Skeletal muscle tissue (tissue), 3 donors: ENCODE measurements at regions not wholly inside any gene's neighbourhood (a gene's known extent, or its start where the extent isn't known, plus 50 kb on each side); places are given as distances from the start of the nearest gene placed in this dataset.

Experiments used
- H3K27ac ChIP-seq: one replicate; pipeline ENCODE4 v1.7.0; 2013; ENCODE audit warnings: mild to moderate bottlenecking, low read depth, low read length, inconsistent platforms
- H3K27me3 ChIP-seq, 3 donors: one replicate each; pipeline ENCODE4 v1.7.0; 2013; ENCODE audit warnings: low read length in 3 of 3; ENCODE audit not compliant: control insufficient read depth in 3 of 3, insufficient read depth in 3 of 3
- H3K36me3 ChIP-seq, 3 donors: one replicate each; pipeline ENCODE4 v1.7.0; 2013; ENCODE audit warnings: low read length in 3 of 3; ENCODE audit not compliant: control insufficient read depth in 3 of 3, insufficient read depth in 3 of 3
- H3K4me1 ChIP-seq, 3 donors: one replicate each; pipeline ENCODE4 v1.7.0; 2013; ENCODE audit warnings: low read length in 3 of 3, mild to moderate bottlenecking in 3 of 3; ENCODE audit not compliant: control insufficient read depth in 3 of 3, insufficient read depth in 3 of 3
- H3K4me3 ChIP-seq, 3 donors: one replicate each; pipeline ENCODE4 v1.7.0; 2013; ENCODE audit warnings: low read length in 3 of 3
- H3K9ac ChIP-seq, 3 donors: one replicate each; pipeline ENCODE4 v1.7.0; 2013; ENCODE audit warnings: low read length in 3 of 3, mild to moderate bottlenecking in 3 of 3, moderate library complexity in 2 of 3, low read depth in 1 of 3
- H3K9me3 ChIP-seq, 3 donors: one replicate each; pipeline ENCODE4 v1.7.0; 2013; ENCODE audit warnings: low read length in 3 of 3; ENCODE audit not compliant: control insufficient read depth in 3 of 3
- donor health status: Osteomylitis.

DNA sequence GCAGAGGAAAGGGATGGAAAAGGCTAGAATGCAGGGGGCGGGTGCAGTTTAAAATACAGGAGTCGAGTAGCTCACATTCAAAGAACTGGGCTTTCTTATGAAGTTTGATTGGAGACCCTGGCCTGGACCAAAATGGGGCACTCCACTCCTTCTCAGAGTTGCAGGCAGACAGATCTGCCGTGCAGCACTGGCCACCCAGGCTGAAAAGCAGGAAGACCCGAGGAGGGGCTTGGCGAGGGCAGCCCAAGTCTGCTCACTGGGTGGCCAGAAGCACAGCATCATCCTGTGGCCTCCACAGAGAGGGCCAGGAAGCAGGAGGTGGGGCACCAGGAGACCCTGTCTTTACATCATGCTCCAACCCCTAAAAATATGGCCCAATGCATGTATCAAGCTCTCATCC is 109.1 kb upstream of the BCL2L14 start:
- no peak overlapping the region for H3K4me3 ChIP-seq

DNA sequence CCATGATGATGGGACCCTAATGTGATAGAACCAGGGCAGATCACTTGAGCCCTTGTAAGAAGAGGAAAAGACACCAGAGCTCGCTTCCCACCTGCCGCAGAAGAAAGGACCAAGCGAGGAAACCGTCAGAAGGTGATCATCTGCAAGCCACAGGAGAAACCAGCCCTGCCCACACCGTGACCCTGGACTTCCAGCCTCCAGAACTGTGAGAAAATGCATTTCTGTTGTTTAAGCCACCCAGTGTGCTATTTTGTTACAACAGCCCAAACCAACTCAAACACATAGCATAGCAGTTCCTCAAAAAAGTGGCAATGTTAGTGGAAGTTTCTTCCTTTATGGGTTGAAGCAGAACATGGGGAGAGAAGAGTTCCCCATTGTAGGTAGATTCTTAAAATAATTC is 107.9 kb upstream of the BCL2L14 start:
- H3K9me3 ChIP-seq = no peaks in the 10 kb centered on the region
- H3K27me3 ChIP-seq = no peaks in the 10 kb centered on the region
- no peak overlapping the region for H3K4me3 ChIP-seq
- H3K27ac ChIP-seq = no peak overlapping the region
- H3K9ac ChIP-seq = no peak overlapping the region
- peaks cover 4 to 6% (median 4%) of the 10 kb centered on the region in 3 donors for H3K4me1 ChIP-seq
- H3K36me3 ChIP-seq = no peaks in the 10 kb centered on the region

More for the DNA sequence above, 109.1 kb upstream of the BCL2L14 start:
- no peaks in the 10 kb centered on the region for H3K9me3 ChIP-seq
- H3K9ac ChIP-seq = no peak overlapping the region
- H3K27me3 ChIP-seq = no peaks in the 10 kb centered on the region
- no peaks in the 10 kb centered on the region for H3K36me3 ChIP-seq
- H3K4me1 ChIP-seq = no peaks in the 10 kb centered on the region
- no peak overlapping the region for H3K27ac ChIP-seq

GRCh38 chr12:11963841-11964471 is 106.8 kb upstream of the BCL2L14 start:
- Histone ChIP-seq H3K4me1 (peaks cover 7 to 8% (median 7%) of the 10 kb centered on the region in 3 donors), H3K9me3 (no peaks in the 10 kb centered on the region), H3K27me3 (no peaks in the 10 kb centered on the region), H3K4me3 (no peak overlapping the region), H3K27ac (no peak overlapping the region), H3K36me3 (no peaks in the 10 kb centered on the region), H3K9ac (no peak overlapping the region)

DNA sequence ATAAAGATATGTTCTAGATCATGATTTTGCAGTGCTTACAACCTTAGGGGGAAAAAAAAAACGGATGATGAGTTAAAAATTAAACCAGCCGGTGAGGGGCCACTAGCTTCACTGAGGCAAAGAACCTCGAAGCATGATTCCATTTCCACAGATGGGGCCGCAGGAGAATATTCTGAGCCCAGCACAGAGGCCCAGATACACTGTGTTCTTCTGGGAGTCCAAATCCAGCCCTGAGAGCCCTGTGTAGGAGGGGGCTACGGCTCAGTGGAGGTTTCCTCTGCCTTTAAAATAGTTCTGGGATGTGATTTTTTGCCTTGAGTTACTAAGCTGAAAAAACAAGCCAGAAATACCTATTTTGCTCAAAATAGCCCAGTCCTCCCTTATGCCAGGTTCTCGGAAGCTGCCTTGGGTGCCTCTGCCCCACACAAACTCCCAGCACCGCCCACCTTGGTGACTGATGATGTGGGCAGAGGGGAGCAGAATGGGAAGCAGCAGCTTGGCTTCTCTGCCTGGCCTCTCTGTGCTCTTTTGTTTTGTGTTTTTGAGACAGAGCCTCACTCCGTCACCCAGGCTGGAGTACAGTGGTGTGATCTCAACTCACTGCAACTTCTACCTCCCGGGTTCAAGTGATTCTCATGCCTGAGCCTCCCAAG is 105.4 kb upstream of the BCL2L14 start:
- peaks cover 7 to 8% (median 7%) of the 10 kb centered on the region in 3 donors for H3K4me1 ChIP-seq
- H3K9me3 ChIP-seq = no peaks in the 10 kb centered on the region
- no peak overlapping the region for H3K27ac ChIP-seq
- H3K9ac ChIP-seq = no peak overlapping the region
- H3K27me3 ChIP-seq = no peaks in the 10 kb centered on the region
- no peaks in the 10 kb centered on the region for H3K36me3 ChIP-seq
- H3K4me3 ChIP-seq = no peak overlapping the region

GRCh38 chr12:11967376-11968047 is 103.2 kb upstream of the BCL2L14 start:
- Histone ChIP-seq H3K36me3 (no peaks in the 10 kb centered on the region), H3K4me1 (peaks cover 7 to 8% (median 7%) of the 10 kb centered on the region in 3 donors), H3K9ac (no peak overlapping the region), H3K4me3 (no peak overlapping the region), H3K27me3 (no peaks in the 10 kb centered on the region), H3K27ac (no peak overlapping the region), H3K9me3 (no peaks in the 10 kb centered on the region)

DNA sequence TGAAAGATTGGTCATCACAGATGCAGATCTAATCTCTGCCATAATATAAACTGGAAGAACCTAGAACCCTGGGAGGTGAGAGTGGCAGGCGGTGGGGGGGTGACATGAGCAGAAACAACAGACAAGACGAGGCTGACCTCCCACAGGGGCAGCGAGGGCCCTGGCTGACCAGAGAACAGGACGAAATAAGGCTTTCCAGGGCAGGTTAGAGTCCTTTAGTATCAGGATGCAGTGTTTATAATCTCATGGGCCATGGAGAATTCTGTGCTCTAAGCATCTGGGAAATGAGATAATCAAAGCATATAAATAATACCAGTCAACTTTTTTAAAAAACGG is 102.7 kb upstream of the BCL2L14 start:
- Histone ChIP-seq H3K27ac (no peak overlapping the region), H3K4me1 (peaks cover 7 to 8% (median 7%) of the 10 kb centered on the region in 3 donors), H3K27me3 (no peaks in the 10 kb centered on the region), H3K9me3 (no peaks in the 10 kb centered on the region), H3K4me3 (no peak overlapping the region), H3K36me3 (no peaks in the 10 kb centered on the region), H3K9ac (no peak overlapping the region)

GRCh38 chr12:11968516-11968915 is 102.2 kb upstream of the BCL2L14 start:
- Histone ChIP-seq H3K36me3 (no peaks in the 10 kb centered on the region), H3K27me3 (no peaks in the 10 kb centered on the region), H3K9me3 (no peaks in the 10 kb centered on the region), H3K9ac (no peak overlapping the region), H3K27ac (no peak overlapping the region), H3K4me1 (peaks cover 7 to 8% (median 7%) of the 10 kb centered on the region in 3 donors), H3K4me3 (no peak overlapping the region)

- no peaks in the 10 kb centered on the region for H3K9me3 ChIP-seq
- H3K4me3 ChIP-seq = no peak overlapping the region
- no peaks in the 10 kb centered on the region for H3K27me3 ChIP-seq
- H3K36me3 ChIP-seq = no peaks in the 10 kb centered on the region
- H3K4me1 ChIP-seq = peaks cover 7 to 8% (median 7%) of the 10 kb centered on the region in 3 donors
- no peak overlapping the region for H3K27ac ChIP-seq
- no peak overlapping the region for H3K9ac ChIP-seq
These were observed 101.1 kb upstream of the BCL2L14 start for GRCh38 chr12:11969437-11970154.

DNA sequence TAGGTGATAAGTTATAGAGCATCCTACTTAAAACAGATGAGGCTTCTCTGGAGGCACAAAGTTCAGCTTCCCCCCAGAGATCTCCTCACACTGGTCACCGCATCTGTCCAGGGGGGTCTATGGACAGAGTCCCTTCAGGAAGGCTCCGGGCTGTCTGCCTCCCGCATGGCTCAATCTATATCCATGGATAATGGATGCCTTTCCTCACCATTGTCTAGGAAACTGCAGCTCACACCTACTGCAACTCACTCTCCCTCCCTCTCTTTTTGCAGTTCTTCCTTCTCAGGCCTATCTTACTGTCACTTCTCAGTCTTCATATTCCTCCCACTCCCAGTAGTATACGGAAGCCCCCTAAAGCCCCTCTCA is 100.6 kb upstream of the BCL2L14 start:
- Histone ChIP-seq H3K9me3 (no peaks in the 10 kb centered on the region), H3K36me3 (no peaks in the 10 kb centered on the region), H3K4me1 (peaks cover 7 to 8% (median 7%) of the 10 kb centered on the region in 3 donors), H3K27ac (no peak overlapping the region), H3K9ac (no peak overlapping the region), H3K4me3 (no peak overlapping the region), H3K27me3 (no peaks in the 10 kb centered on the region)

- H3K36me3 ChIP-seq = no peaks in the 10 kb centered on the region
- no peak overlapping the region for H3K4me3 ChIP-seq
- H3K27ac ChIP-seq = no peak overlapping the region
- no peaks in the 10 kb centered on the region for H3K27me3 ChIP-seq
- H3K4me1 ChIP-seq = no peaks in the 10 kb centered on the region
- H3K9me3 ChIP-seq = no peaks in the 10 kb centered on the region
- H3K9ac ChIP-seq = no peak overlapping the region
These were observed 97.3 kb upstream of the BCL2L14 start for GRCh38 chr12:11973396-11973795.
